Spinal cord (tissue), 9 donors: ENCODE measurements at regions not wholly inside any gene's neighbourhood (a gene's known extent, or its start where the extent isn't known, plus 50 kb on each side); places are given as distances from the start of the nearest gene placed in this dataset.
A peak's percentile ranks its signal among the peaks of the same experiment; 100 is the strongest.

Source experiments
- DNase-seq, 6 donors: peaks; one replicate each; pipeline versions ENCODE4 v3.0.0 to v3.0.0-alpha.2; 2013 to 2015; ENCODE audit warnings: low spot score in 6 of 6, low read depth in 4 of 6
- H3K27ac ChIP-seq: one replicate; pipeline ENCODE4 v1.5.1; 2013; ENCODE audit warnings: low read depth, low read length, control low read depth
- H3K27me3 ChIP-seq: one replicate; pipeline ENCODE4 v1.6.1; 2013; ENCODE audit warnings: low read length; ENCODE audit not compliant: control insufficient read depth, insufficient read depth
- H3K36me3 ChIP-seq: one replicate; pipeline ENCODE4 v1.6.1; 2013; ENCODE audit warnings: low read length; ENCODE audit not compliant: control insufficient read depth, insufficient read depth
- H3K4me1 ChIP-seq: one replicate; pipeline ENCODE4 v1.6.1; 2013; ENCODE audit warnings: low read length; ENCODE audit not compliant: control insufficient read depth, insufficient read depth
- H3K4me3 ChIP-seq: one replicate; pipeline ENCODE4 v1.5.1; 2013; ENCODE audit warnings: low read depth, low read length, control low read depth
- H3K9me3 ChIP-seq: one replicate; pipeline ENCODE4 v1.6.1; 2013; ENCODE audit warnings: low read length; ENCODE audit not compliant: control insufficient read depth, insufficient read depth
- WGBS: methylation state at CpG from one replicate; pipeline ENCODE4 v1.1.5; 2013; ENCODE audit warnings: missing lambda C conversion rate; ENCODE audit not compliant: insufficient coverage; 5-methylcytosine and 5-hydroxymethylcytosine counted together
- donor health status: healthy.

- Histone ChIP-seq H3K4me1 (peaks cover 11% of the 10 kb centered on the region), H3K27me3 (no peaks in the 10 kb centered on the region), H3K36me3 (no peaks in the 10 kb centered on the region), H3K9me3 (no peaks in the 10 kb centered on the region), H3K27ac (no peak overlapping the region), H3K4me3 (no peak overlapping the region)
- no peak for DNase-seq
- WGBS, result 74% methylated on average over 7 of the region's 7 CpGs
These were observed 110.5 kb upstream of the FUT8 start for GRCh38 chr14:65301862-65302539.

GRCh38 chr14:65302571-65303189 is 109.8 kb upstream of the FUT8 start:
- Histone ChIP-seq H3K27me3 (no peaks in the 10 kb centered on the region), H3K27ac (no peak overlapping the region), H3K4me1 (peaks cover 11% of the 10 kb centered on the region), H3K4me3 (no peak overlapping the region), H3K9me3 (no peaks in the 10 kb centered on the region), H3K36me3 (no peaks in the 10 kb centered on the region)
- WGBS, result 53% methylated on average over 5 of the region's 7 CpGs
- DNase-seq, result peak in 2 of 6 donors; percentile 38 to 57

- H3K36me3 ChIP-seq, result no peaks in the 10 kb centered on the region
- H3K27me3 ChIP-seq, result no peaks in the 10 kb centered on the region
- no peak overlapping the region for H3K4me3 ChIP-seq
- WGBS, result 37% methylated on average over 5 of the region's 8 CpGs
- H3K9me3 ChIP-seq, result no peaks in the 10 kb centered on the region
- peak in 2 of 6 donors; percentile 15 to 80 for DNase-seq
- peaks cover 11% of the 10 kb centered on the region for H3K4me1 ChIP-seq
- no peak overlapping the region for H3K27ac ChIP-seq
These were observed 109.2 kb upstream of the FUT8 start for GRCh38 chr14:65303190-65303898.

- Histone ChIP-seq H3K9me3 (no peaks in the 10 kb centered on the region), H3K4me1 (peaks cover 11% of the 10 kb centered on the region), H3K4me3 (no peak overlapping the region), H3K27me3 (no peaks in the 10 kb centered on the region), H3K36me3 (no peaks in the 10 kb centered on the region), H3K27ac (no peak overlapping the region)
- peak in 1 of 6 donors; percentile 8 for DNase-seq
- WGBS, result 16% methylated on average over 3 of the region's 6 CpGs
These were observed 108.7 kb upstream of the FUT8 start for GRCh38 chr14:65303899-65304222.

- no peak overlapping the region for H3K27ac ChIP-seq
- DNase-seq, result no peak
- peaks cover 11% of the 10 kb centered on the region for H3K4me1 ChIP-seq
- WGBS, result 94% methylated on average over 3 of the region's 4 CpGs
- H3K36me3 ChIP-seq, result no peaks in the 10 kb centered on the region
- H3K9me3 ChIP-seq, result no peaks in the 10 kb centered on the region
- no peak overlapping the region for H3K4me3 ChIP-seq
- H3K27me3 ChIP-seq, result no peaks in the 10 kb centered on the region
These were observed 108.3 kb upstream of the FUT8 start for GRCh38 chr14:65304239-65304638.

- Histone ChIP-seq H3K4me1 (peaks cover 11% of the 10 kb centered on the region), H3K9me3 (no peaks in the 10 kb centered on the region), H3K36me3 (no peaks in the 10 kb centered on the region), H3K4me3 (no peak overlapping the region), H3K27ac (no peak overlapping the region), H3K27me3 (no peaks in the 10 kb centered on the region)
- DNase-seq, result no peak
- WGBS, result 100% methylated on average over 2 of the region's 2 CpGs
These were observed 107.6 kb upstream of the FUT8 start for GRCh38 chr14:65304963-65305362.

GRCh38 chr14:65308536-65308935 is 104.0 kb upstream of the FUT8 start:
- H3K27ac ChIP-seq, result no peak overlapping the region
- DNase-seq, result no peak

GRCh38 chr14:65310568-65310967 is 102.0 kb upstream of the FUT8 start:
- WGBS, result no CpG with 5 or more reads among the region's 2 CpGs
- H3K4me1 ChIP-seq, result no peaks in the 10 kb centered on the region
- DNase-seq, result no peak

More at GRCh38 chr14:65308536-65308935, 104.0 kb upstream of the FUT8 start:
- H3K27me3 ChIP-seq, result no peaks in the 10 kb centered on the region
- H3K36me3 ChIP-seq, result no peaks in the 10 kb centered on the region
- peaks cover 8% of the 10 kb centered on the region for H3K4me1 ChIP-seq
- H3K4me3 ChIP-seq, result no peak overlapping the region
- H3K9me3 ChIP-seq, result no peaks in the 10 kb centered on the region

GRCh38 chr14:65312859-65313258 is 99.7 kb upstream of the FUT8 start:
- DNase-seq, result no peak
- H3K27ac ChIP-seq, result no peak overlapping the region
- WGBS, result no CpG with 5 or more reads among the region's 6 CpGs

More at GRCh38 chr14:65310568-65310967, 102.0 kb upstream of the FUT8 start:
- Histone ChIP-seq H3K27ac (no peak overlapping the region), H3K9me3 (no peaks in the 10 kb centered on the region), H3K27me3 (no peaks in the 10 kb centered on the region), H3K4me3 (no peak overlapping the region), H3K36me3 (no peaks in the 10 kb centered on the region)

More at GRCh38 chr14:65312859-65313258, 99.7 kb upstream of the FUT8 start:
- Histone ChIP-seq H3K36me3 (no peaks in the 10 kb centered on the region), H3K27me3 (no peaks in the 10 kb centered on the region), H3K4me1 (no peaks in the 10 kb centered on the region), H3K9me3 (no peaks in the 10 kb centered on the region), H3K4me3 (no peak overlapping the region)
